ENCODE measurements at regions not wholly inside any gene's neighbourhood (a gene's known extent, or its start where the extent isn't known, plus 50 kb on each side); places are given as distances from the start of the nearest gene placed in this dataset.

GRCh38 chr5:58400737-58401136 is 59.1 kb downstream of the PLK2 start:
- no peak for TF ChIP-seq HDGF (IDR thresholded peaks at IDR 0.05; ENCODE audit: borderline replicate concordance)
- no peak for TF ChIP-seq FOXA1 (IDR thresholded peaks at IDR 0.05)
